Activated T-helper 1 cell treated with anti-CD3 and anti-CD28 coated beads, Interleukin-12 subunit alpha, Interleukin-12 subunit beta, Interleukin-2, Interleukin-4 antibody, amounts not matched to agents 30 ng/mL and 10 ng/mL and 1 ng/mL, durations not matched to agents 14 hours and 24 hours and 36 hours (primary cell): ENCODE measurements at regions not wholly inside any gene's neighbourhood (a gene's known extent, or its start where the extent isn't known, plus 50 kb on each side); places are given as distances from the start of the nearest gene placed in this dataset.

Source experiments
- DNase-seq: peaks from one replicate; pipeline ENCODE4 v3.0.0; 2021; ENCODE audit warnings: low spot score
- H3K27ac Mint-ChIP-seq: one replicate; pipeline ENCODE4 v1.8.0; 2021; ENCODE audit warnings: mild to moderate bottlenecking, mixed read lengths
- H3K27me3 Mint-ChIP-seq: one replicate; pipeline ENCODE4 v1.8.0; 2022; ENCODE audit warnings: mild to moderate bottlenecking, moderate library complexity, mixed read lengths; ENCODE audit not compliant: insufficient read depth
- H3K36me3 Mint-ChIP-seq: one replicate; pipeline ENCODE4 v1.8.0; 2021; ENCODE audit warnings: low read depth, mixed read lengths
- H3K4me1 Mint-ChIP-seq: one replicate; pipeline ENCODE4 v1.8.0; 2021; ENCODE audit warnings: low read depth, mixed read lengths
- H3K4me3 Mint-ChIP-seq: one replicate; pipeline ENCODE4 v1.8.0; 2021; ENCODE audit warnings: mild to moderate bottlenecking, moderate library complexity, mixed read lengths
- H3K9me3 Mint-ChIP-seq: one replicate; pipeline ENCODE4 v1.8.0; 2021; ENCODE audit warnings: mixed read lengths
- intact Hi-C: fragments of 100-400 bp; cut with micrococcal nuclease; formaldehyde crosslinking; loops from one replicate; pipeline ENCODE4 v1.15.1; 2024

GRCh38 chr1:209023790-209024189, 559.7 kb upstream of the CAMK1G start:
- DNase-seq, result no peak
- no peaks in the 10 kb centered on the region for H3K9me3 Mint-ChIP-seq
- intact Hi-C loops, result no loop called here
- H3K27ac Mint-ChIP-seq, result no peak overlapping the region
- H3K4me1 Mint-ChIP-seq, result no peaks in the 10 kb centered on the region
- H3K4me3 Mint-ChIP-seq, result no peak overlapping the region
- no peaks in the 10 kb centered on the region for H3K27me3 Mint-ChIP-seq
- H3K36me3 Mint-ChIP-seq, result no peaks in the 10 kb centered on the region

GRCh38 chr1:209029737-209030136, 553.8 kb upstream of the CAMK1G start:
- no peak for DNase-seq
- Mint-ChIP-seq H3K4me3 (no peak overlapping the region), H3K27me3 (no peaks in the 10 kb centered on the region), H3K36me3 (no peaks in the 10 kb centered on the region), H3K27ac (no peak overlapping the region), H3K4me1 (no peaks in the 10 kb centered on the region), H3K9me3 (no peaks in the 10 kb centered on the region)
- intact Hi-C loops, result no loop called here

DNA sequence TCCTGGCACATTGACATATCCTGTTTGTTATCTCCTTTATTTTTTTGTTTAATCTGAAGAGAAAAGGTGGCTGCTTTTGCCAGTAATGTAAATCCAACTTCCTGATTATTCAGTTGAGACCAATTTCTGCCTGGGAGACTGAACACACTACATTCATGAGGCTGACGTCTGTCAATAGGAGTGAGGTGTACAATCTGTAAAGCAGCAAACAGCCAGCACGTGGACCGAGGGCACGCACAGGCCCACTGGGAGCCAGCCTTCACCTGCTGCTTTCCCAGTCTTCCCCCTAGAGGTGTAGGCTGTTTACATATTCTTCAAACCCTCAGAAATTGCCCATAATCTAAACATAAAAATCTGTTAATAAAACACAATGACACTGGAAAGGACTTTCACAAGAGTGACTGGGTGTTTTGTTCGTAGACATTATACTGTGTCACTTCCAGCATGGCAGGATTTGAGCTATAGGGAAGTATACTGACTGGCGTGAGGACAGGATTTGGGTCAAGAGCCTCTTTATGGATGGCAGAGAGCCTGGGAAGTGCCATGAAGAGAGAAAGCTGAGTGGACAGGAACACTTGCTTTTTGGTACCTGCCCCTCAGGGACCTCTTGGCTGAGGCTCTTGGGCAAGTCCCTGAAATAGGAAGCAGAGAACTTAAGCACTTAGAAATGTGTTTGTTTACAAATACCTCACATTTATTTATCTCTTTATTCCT, 552.9 kb upstream of the CAMK1G start:
- no peaks in the 10 kb centered on the region for H3K27me3 Mint-ChIP-seq
- no peaks in the 10 kb centered on the region for H3K4me1 Mint-ChIP-seq
- intact Hi-C loops, result no loop called here
- no peak overlapping the region for H3K4me3 Mint-ChIP-seq
- H3K9me3 Mint-ChIP-seq, result no peaks in the 10 kb centered on the region
- DNase-seq, result no peak
- no peak overlapping the region for H3K27ac Mint-ChIP-seq
- H3K36me3 Mint-ChIP-seq, result no peaks in the 10 kb centered on the region

DNA sequence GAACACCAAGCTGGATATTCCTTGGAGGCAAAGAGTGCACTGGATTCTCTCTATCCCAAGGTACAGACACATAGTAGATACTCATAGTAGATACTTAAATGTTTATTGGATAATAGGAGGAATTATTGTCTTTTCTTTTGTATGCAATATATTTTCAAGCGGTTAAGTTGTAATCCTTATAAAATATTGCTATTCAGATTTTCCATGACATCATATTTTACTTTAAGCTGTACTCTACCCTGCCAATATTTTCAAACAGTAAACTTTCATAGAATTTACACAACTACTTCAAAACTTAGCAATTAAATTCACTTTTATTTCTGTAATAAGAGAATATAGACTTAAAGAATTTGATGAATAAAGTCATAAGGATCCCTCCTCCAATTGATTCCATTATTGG, 546.5 kb upstream of the CAMK1G start:
- Mint-ChIP-seq H3K27me3 (peaks cover 3% of the 10 kb centered on the region), H3K27ac (no peak overlapping the region), H3K4me1 (no peaks in the 10 kb centered on the region), H3K4me3 (no peak overlapping the region), H3K9me3 (no peaks in the 10 kb centered on the region), H3K36me3 (no peaks in the 10 kb centered on the region)
- DNase-seq, result no peak
- intact Hi-C loops, result no loop called here

DNA sequence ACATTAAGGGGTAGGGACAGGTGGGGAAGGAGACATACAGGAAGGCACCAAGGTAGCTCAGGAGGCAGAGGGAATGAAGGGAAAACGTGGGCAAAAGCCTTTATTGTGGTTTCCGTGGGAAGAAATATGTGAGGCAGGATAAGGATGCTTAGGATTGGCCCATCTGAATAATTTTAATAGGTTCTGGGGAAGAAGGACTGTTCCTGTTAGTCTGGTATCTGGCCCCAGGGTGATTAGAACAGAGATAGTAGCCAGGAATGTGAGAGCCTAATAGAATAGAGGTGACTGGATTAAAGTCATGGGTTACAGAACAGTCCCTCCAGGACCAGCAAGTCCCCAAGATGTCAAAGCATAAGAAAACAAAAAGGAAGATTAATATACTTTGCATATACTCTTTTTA, 545.2 kb upstream of the CAMK1G start:
- H3K9me3 Mint-ChIP-seq, result no peaks in the 10 kb centered on the region
- intact Hi-C loops, result no loop called here
- H3K4me3 Mint-ChIP-seq, result no peak overlapping the region
- H3K4me1 Mint-ChIP-seq, result no peaks in the 10 kb centered on the region
- no peak overlapping the region for H3K27ac Mint-ChIP-seq
- no peaks in the 10 kb centered on the region for H3K36me3 Mint-ChIP-seq
- peaks cover 3% of the 10 kb centered on the region for H3K27me3 Mint-ChIP-seq
- DNase-seq, result no peak

GRCh38 chr1:209038735-209039134, 544.8 kb upstream of the CAMK1G start:
- no peaks in the 10 kb centered on the region for H3K9me3 Mint-ChIP-seq

GRCh38 chr1:209040351-209040750, 543.2 kb upstream of the CAMK1G start:
- peaks cover 3% of the 10 kb centered on the region for H3K27me3 Mint-ChIP-seq
- H3K4me1 Mint-ChIP-seq, result no peaks in the 10 kb centered on the region
- no peaks in the 10 kb centered on the region for H3K9me3 Mint-ChIP-seq
- H3K4me3 Mint-ChIP-seq, result no peak overlapping the region
- intact Hi-C loops, result no loop called here
- H3K27ac Mint-ChIP-seq, result no peak overlapping the region
- DNase-seq, result no peak
- H3K36me3 Mint-ChIP-seq, result no peaks in the 10 kb centered on the region

More at GRCh38 chr1:209038735-209039134, 544.8 kb upstream of the CAMK1G start:
- Mint-ChIP-seq H3K27ac (no peak overlapping the region), H3K36me3 (no peaks in the 10 kb centered on the region), H3K4me1 (no peaks in the 10 kb centered on the region), H3K4me3 (no peak overlapping the region), H3K27me3 (peaks cover 3% of the 10 kb centered on the region)
- intact Hi-C loops, result no loop called here
- no peak for DNase-seq

DNA sequence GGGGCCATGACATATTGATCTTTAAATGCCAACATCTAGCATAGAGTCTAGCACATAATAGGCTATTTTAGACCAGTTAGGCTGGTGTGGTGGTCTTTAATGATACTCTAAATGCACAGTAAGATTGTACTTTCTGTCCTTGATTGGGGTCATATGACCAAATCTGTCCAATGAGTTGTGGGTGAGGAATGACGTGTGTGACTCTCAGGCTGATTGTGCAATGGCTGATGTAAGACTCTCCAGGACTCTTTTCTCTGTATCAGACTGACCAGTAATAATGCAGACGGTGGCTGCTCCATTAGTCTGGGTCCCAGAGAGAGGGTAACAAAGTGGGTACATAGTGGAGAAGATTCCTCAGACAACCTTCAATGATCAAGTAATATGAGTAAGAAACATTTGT, 541.6 kb upstream of the CAMK1G start:
- Mint-ChIP-seq H3K27ac (no peak overlapping the region), H3K4me1 (no peaks in the 10 kb centered on the region), H3K4me3 (no peak overlapping the region), H3K27me3 (no peaks in the 10 kb centered on the region), H3K36me3 (no peaks in the 10 kb centered on the region), H3K9me3 (no peaks in the 10 kb centered on the region)
- DNase-seq, result no peak
- intact Hi-C loops, result no loop called here

- DNase-seq, result no peak
- Mint-ChIP-seq H3K9me3 (no peaks in the 10 kb centered on the region), H3K4me3 (no peak overlapping the region), H3K27ac (no peak overlapping the region), H3K4me1 (no peaks in the 10 kb centered on the region), H3K36me3 (no peaks in the 10 kb centered on the region), H3K27me3 (no peaks in the 10 kb centered on the region)
- intact Hi-C loops, result no loop called here
Measured at GRCh38 chr1:209042413-209042812, 541.1 kb upstream of the CAMK1G start.

DNA sequence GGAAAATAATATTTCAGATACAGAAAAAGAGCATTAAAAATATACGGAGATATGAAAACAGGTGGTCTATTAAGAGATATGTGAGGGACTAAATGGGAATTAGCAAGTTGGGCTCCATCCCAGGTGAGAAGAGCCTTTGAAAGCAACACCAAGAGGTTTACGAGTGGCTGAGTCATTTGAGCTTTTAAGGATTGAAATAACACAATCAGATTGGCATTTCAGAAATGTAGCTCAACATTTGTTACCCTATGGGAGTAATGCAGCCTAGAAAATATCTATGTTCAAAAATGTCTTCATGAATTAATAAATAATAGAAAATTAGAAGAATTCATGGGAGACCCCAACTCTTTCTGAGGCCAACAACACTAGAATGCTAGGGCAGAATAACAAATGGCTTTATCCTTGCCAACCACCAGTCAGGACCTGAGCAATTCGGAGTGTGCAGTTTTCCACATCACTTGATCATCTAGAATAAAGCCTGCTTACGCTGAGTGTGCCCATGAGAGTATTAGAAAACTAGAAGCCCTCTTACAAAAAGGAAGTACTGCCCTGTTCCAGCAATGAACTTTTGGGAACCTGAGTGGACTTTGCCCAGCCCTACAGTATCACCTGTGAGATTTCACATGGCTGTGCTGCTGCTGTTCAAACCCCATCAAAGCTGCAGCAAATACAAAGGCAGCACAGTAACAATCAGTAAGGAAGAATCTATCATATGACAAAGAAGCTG, 538.0 kb upstream of the CAMK1G start:
- Mint-ChIP-seq H3K27ac (no peak overlapping the region), H3K4me3 (no peak overlapping the region), H3K9me3 (no peaks in the 10 kb centered on the region), H3K4me1 (no peaks in the 10 kb centered on the region), H3K27me3 (peaks cover 3% of the 10 kb centered on the region), H3K36me3 (no peaks in the 10 kb centered on the region)
- no peak for DNase-seq
- intact Hi-C loops, result no loop called here

GRCh38 chr1:209046058-209046417, 537.5 kb upstream of the CAMK1G start:
- Mint-ChIP-seq H3K4me3 (no peak overlapping the region), H3K4me1 (no peaks in the 10 kb centered on the region), H3K9me3 (no peaks in the 10 kb centered on the region), H3K36me3 (no peaks in the 10 kb centered on the region), H3K27me3 (peaks cover 3% of the 10 kb centered on the region), H3K27ac (no peak overlapping the region)
- no peak for DNase-seq
- intact Hi-C loops, result no loop called here

- Mint-ChIP-seq H3K4me1 (no peaks in the 10 kb centered on the region), H3K9me3 (no peaks in the 10 kb centered on the region), H3K27ac (no peak overlapping the region), H3K27me3 (peaks cover 3% of the 10 kb centered on the region), H3K36me3 (no peaks in the 10 kb centered on the region), H3K4me3 (no peak overlapping the region)
- DNase-seq, result no peak
- intact Hi-C loops, result no loop called here
Measured at GRCh38 chr1:209046935-209047334, 536.6 kb upstream of the CAMK1G start.

DNA sequence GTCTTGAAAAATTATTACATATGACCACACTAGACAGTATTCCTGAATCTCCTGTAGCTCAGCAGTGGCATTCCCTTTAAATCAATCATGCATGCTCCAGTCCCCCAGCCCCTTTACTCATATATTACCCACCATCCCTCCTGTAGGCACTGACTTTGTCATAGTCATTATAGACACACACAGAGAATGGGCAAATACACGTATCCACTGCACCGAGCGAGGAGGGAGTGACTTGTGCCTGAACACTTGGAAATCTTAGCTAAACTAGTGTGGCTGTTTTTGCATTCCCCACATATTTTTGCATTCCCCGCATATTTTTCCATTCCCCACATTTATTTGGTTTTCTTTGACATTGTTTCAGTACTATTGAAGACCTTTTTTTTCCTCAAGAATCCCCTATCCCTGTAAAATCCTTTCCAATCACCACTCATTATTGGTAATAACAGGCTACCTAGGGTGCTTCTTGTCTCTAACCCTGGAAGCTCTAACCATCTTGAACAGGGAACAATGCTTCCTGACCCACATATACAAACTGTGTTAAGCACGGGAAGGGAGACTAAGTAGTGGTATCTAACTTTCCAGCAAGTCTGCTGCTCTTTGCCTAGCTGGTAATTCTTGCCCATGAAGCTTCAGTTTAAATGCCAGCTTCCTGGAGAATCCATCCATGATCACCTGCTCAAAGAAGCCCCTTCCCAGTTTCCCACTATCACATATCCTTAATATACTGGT, 534.4 kb upstream of the CAMK1G start:
- no peaks in the 10 kb centered on the region for H3K9me3 Mint-ChIP-seq
- H3K27ac Mint-ChIP-seq, result no peak overlapping the region
- H3K4me3 Mint-ChIP-seq, result no peak overlapping the region
- DNase-seq, result no peak
- H3K4me1 Mint-ChIP-seq, result no peaks in the 10 kb centered on the region
- peaks cover 5% of the 10 kb centered on the region for H3K27me3 Mint-ChIP-seq
- intact Hi-C loops, result no loop called here
- H3K36me3 Mint-ChIP-seq, result no peaks in the 10 kb centered on the region
